Gastroesophageal sphincter (tissue), 3 donors: ENCODE measurements at regions not wholly inside any gene's neighbourhood (a gene's known extent, or its start where the extent isn't known, plus 50 kb on each side); places are given as distances from the start of the nearest gene placed in this dataset.

ENCODE experiments used
- EP300 ChIP-seq: sonication (generic); formaldehyde crosslinking; IDR thresholded peaks from one replicate; pipeline ENCODE4 v1.6.1; 2017; ENCODE audit warnings: antibody characterized with exemption, mild to moderate bottlenecking
- POLR2A ChIP-seq, 2 donors: fragments of 450-650 bp; IDR thresholded peaks; one replicate each; pipeline ENCODE4 v1.6.1; 2017; ENCODE audit warnings: antibody characterized with exemption in 2 of 2, mild to moderate bottlenecking in 2 of 2, moderate library complexity in 1 of 2
- POLR2AphosphoS5 ChIP-seq: sonication (generic); formaldehyde crosslinking; IDR thresholded peaks from one replicate; pipeline ENCODE4 v1.6.1; 2017; ENCODE audit warnings: antibody characterized with exemption
- TF ChIP-seq, protein P1 (sequence below), 4 experiments: fragments of 200-600 bp in 2 of 4; fragments of 450-650 bp in 2 of 4; sonication (generic) in 1 of 4; IDR thresholded peaks; one replicate each; pipeline ENCODE4 v1.5.1; 2017 to 2019; ENCODE audit warnings: antibody characterized with exemption in 4 of 4, mild to moderate bottlenecking in 2 of 4, moderate library complexity in 2 of 4

DNA sequence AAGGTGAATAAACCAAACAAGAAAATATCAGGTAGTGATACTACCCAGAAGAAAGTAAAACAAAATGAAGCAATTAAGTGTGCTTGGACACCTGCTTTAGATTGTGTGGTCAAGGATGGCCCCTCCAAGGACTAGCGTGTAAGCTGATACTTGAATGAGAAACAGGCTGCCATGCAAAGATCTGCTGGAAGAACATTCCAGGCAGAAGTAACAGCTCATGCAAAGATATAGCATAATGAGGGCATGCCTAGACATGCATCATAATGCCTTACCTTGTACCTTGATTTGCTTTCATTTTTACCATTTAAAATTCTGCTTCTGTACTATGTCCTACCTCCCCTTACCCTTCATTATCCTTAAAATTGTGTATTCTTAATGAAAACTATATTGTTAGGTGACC is 74.8 kb upstream of the HDAC9 start:
- TF ChIP-seq POLR2AphosphoS5 (no peak), EP300 (no peak), POLR2A (IDR thresholded peaks at IDR 0.05) (no peak)
- TF ChIP-seq, protein P1, sequence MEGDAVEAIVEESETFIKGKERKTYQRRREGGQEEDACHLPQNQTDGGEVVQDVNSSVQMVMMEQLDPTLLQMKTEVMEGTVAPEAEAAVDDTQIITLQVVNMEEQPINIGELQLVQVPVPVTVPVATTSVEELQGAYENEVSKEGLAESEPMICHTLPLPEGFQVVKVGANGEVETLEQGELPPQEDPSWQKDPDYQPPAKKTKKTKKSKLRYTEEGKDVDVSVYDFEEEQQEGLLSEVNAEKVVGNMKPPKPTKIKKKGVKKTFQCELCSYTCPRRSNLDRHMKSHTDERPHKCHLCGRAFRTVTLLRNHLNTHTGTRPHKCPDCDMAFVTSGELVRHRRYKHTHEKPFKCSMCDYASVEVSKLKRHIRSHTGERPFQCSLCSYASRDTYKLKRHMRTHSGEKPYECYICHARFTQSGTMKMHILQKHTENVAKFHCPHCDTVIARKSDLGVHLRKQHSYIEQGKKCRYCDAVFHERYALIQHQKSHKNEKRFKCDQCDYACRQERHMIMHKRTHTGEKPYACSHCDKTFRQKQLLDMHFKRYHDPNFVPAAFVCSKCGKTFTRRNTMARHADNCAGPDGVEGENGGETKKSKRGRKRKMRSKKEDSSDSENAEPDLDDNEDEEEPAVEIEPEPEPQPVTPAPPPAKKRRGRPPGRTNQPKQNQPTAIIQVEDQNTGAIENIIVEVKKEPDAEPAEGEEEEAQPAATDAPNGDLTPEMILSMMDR (IDR thresholded peaks at IDR 0.05), result no peak
